ENCODE measurements at regions not wholly inside any gene's neighbourhood (a gene's known extent, or its start where the extent isn't known, plus 50 kb on each side); places are given as distances from the start of the nearest gene placed in this dataset.

- DNase-seq (ENCODE audit: insufficient read length) (no peak), FAIRE-seq (no peak)
- TF ChIP-seq POLR2A (IDR thresholded peaks at IDR 0.05; ENCODE audit: low read depth, low read length): no peak
- no peak for TF ChIP-seq TAF1 (IDR thresholded peaks at IDR 0.05; ENCODE audit: borderline replicate concordance, low read depth, low read length)
- TF ChIP-seq POLR2AphosphoS5 (IDR thresholded peaks at IDR 0.05; ENCODE audit: low read depth, low read length): no peak
Measured at GRCh38 chr7:120221666-120222065, 51.3 kb upstream of the KCND2 start.

Measured in GM12892 (cell line).